Right lobe of liver (tissue), 4 donors: ENCODE measurements at regions not wholly inside any gene's neighbourhood (a gene's known extent, or its start where the extent isn't known, plus 50 kb on each side); places are given as distances from the start of the nearest gene placed in this dataset.

Experiments used
- POLR2A ChIP-seq: fragments of 450-650 bp; IDR thresholded peaks from one replicate; pipeline ENCODE4 v1.6.1; 2017; ENCODE audit warnings: antibody characterized with exemption, mild to moderate bottlenecking
- TF ChIP-seq, protein P1 (sequence below), 4 donors: fragments of 200-600 bp in 3 of 4; fragments of 450-650 bp in 1 of 4; IDR thresholded peaks; one replicate each; pipeline versions ENCODE4 v1.5.1 to v1.8.0; 2016 to 2022; ENCODE audit warnings: antibody characterized with exemption in 4 of 4, mild to moderate bottlenecking in 2 of 4
- donor health status: DM: no; HTN: no; CAD: no.
- donor health status: DM: no; HTN: no; CAD: no.
- donor health status: DM: no; HTN: yes; CAD: no.

- TF ChIP-seq, protein P1, sequence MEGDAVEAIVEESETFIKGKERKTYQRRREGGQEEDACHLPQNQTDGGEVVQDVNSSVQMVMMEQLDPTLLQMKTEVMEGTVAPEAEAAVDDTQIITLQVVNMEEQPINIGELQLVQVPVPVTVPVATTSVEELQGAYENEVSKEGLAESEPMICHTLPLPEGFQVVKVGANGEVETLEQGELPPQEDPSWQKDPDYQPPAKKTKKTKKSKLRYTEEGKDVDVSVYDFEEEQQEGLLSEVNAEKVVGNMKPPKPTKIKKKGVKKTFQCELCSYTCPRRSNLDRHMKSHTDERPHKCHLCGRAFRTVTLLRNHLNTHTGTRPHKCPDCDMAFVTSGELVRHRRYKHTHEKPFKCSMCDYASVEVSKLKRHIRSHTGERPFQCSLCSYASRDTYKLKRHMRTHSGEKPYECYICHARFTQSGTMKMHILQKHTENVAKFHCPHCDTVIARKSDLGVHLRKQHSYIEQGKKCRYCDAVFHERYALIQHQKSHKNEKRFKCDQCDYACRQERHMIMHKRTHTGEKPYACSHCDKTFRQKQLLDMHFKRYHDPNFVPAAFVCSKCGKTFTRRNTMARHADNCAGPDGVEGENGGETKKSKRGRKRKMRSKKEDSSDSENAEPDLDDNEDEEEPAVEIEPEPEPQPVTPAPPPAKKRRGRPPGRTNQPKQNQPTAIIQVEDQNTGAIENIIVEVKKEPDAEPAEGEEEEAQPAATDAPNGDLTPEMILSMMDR (IDR thresholded peaks at IDR 0.05) = no peak
- TF ChIP-seq POLR2A = no peak
Measured at GRCh38 chr10:8544500-8544899, 490.0 kb downstream of the GATA3 start.
